Lung (tissue), 11 donors: ENCODE measurements at regions not wholly inside any gene's neighbourhood (a gene's known extent, or its start where the extent isn't known, plus 50 kb on each side); places are given as distances from the start of the nearest gene placed in this dataset.

Experiments used
- ATAC-seq: fragments of 200-7000 bp; cut with Tn5 transposase; one replicate; pipeline ENCODE4 v1.9.1; 2020; ENCODE audit warnings: moderate number of reproducible peaks; ENCODE audit not compliant: insufficient read depth, low FRiP score
- DNase-seq, 3 donors: peaks; one replicate each; pipeline ENCODE4 v3.0.0-alpha.2; 2013 to 2017
- H3K27ac ChIP-seq, 2 donors: one replicate each; pipeline ENCODE4 v1.5.1; 2013; ENCODE audit warnings: mild to moderate bottlenecking in 2 of 2, moderate library complexity in 2 of 2, control low read depth in 1 of 2, inconsistent platforms in 1 of 2, low read depth in 1 of 2, low read length in 1 of 2
- H3K27me3 ChIP-seq, 3 donors: one replicate each; pipeline ENCODE4 v1.5.1; 2013; ENCODE audit warnings: low read length in 2 of 3; ENCODE audit not compliant: control insufficient read depth in 3 of 3, insufficient read depth in 3 of 3
- H3K36me3 ChIP-seq, 4 donors: one replicate each; pipeline ENCODE4 v1.5.1; 2013; ENCODE audit warnings: low read length in 4 of 4, mild to moderate bottlenecking in 1 of 4, moderate library complexity in 1 of 4; ENCODE audit not compliant: control insufficient read depth in 4 of 4, insufficient read depth in 4 of 4
- H3K4me1 ChIP-seq, 5 donors: one replicate each; pipeline ENCODE4 v1.5.1; 2013; ENCODE audit warnings: low read length in 5 of 5, mild to moderate bottlenecking in 2 of 5, moderate library complexity in 1 of 5; ENCODE audit not compliant: control insufficient read depth in 5 of 5, insufficient read depth in 5 of 5
- H3K4me3 ChIP-seq: one replicate; pipeline ENCODE4 v1.5.1; 2013; ENCODE audit warnings: mild to moderate bottlenecking, control low read depth, moderate library complexity
- H3K9ac ChIP-seq, 2 donors: one replicate each; pipeline ENCODE4 v1.5.1; 2013; ENCODE audit warnings: low read length in 2 of 2, control low read depth in 1 of 2; ENCODE audit not compliant: insufficient read depth in 1 of 2
- H3K9me3 ChIP-seq, 4 donors: one replicate each; pipeline ENCODE4 v1.5.1; 2013; ENCODE audit warnings: low read length in 3 of 4, mild to moderate bottlenecking in 1 of 4, moderate library complexity in 1 of 4; ENCODE audit not compliant: control insufficient read depth in 4 of 4, insufficient read depth in 3 of 4
- WGBS, 2 donors: extraction: QIAGEN DNeasy Blood & Tissue Kit; methylation state at CpG; one replicate each; pipeline ENCODE4 v1.1.7; 2013; 5-methylcytosine and 5-hydroxymethylcytosine counted together
- TF ChIP-seq, protein P1 (sequence below): IDR thresholded peaks from 2 replicates; pipeline ENCODE4 v1.5.1; 2012; ENCODE audit warnings: mild to moderate bottlenecking; ENCODE audit errors: control extremely low read depth, extremely low read depth
- donor health status: control.
- donor health status: control.
- donor health status: Bipolar disorder and iron deficiency.
- donor health status: healthy.
- donor health status: DM: yes; HTN: yes; CAD: no.

DNA sequence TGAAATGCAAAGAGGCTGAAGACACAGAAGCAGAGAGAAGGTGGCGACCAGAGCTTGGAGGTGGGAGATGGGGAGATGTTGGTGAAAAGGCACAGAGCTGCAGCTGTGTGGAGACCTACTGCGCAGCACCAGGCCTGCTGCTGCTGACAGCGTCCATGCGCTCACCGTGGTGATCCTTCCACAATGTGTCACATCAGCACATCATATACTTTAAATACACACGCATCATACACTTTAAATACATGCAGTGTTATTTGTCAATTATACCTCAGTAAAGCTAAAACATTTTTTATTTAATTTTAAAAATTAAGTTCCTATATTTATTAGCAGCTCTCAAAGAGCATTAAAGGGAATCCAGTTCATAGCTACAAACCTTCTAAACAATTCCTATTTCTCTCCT lies 200.9 kb downstream of the TTLL2 start:
- peaks cover 0 to 5% (median 0%) of the 10 kb centered on the region in 3 donors for H3K27me3 ChIP-seq
- no peaks in the 10 kb centered on the region for H3K9me3 ChIP-seq
- H3K4me1 ChIP-seq: peaks cover 0 to 9% (median 0%) of the 10 kb centered on the region in 5 donors
- TF ChIP-seq, protein P1, sequence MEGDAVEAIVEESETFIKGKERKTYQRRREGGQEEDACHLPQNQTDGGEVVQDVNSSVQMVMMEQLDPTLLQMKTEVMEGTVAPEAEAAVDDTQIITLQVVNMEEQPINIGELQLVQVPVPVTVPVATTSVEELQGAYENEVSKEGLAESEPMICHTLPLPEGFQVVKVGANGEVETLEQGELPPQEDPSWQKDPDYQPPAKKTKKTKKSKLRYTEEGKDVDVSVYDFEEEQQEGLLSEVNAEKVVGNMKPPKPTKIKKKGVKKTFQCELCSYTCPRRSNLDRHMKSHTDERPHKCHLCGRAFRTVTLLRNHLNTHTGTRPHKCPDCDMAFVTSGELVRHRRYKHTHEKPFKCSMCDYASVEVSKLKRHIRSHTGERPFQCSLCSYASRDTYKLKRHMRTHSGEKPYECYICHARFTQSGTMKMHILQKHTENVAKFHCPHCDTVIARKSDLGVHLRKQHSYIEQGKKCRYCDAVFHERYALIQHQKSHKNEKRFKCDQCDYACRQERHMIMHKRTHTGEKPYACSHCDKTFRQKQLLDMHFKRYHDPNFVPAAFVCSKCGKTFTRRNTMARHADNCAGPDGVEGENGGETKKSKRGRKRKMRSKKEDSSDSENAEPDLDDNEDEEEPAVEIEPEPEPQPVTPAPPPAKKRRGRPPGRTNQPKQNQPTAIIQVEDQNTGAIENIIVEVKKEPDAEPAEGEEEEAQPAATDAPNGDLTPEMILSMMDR: no peak
- WGBS, 2 donors: 94 to 97% methylated on average over 6 of the region's 6 CpGs
- H3K4me3 ChIP-seq: no peak overlapping the region
- no peaks in the 10 kb centered on the region for H3K36me3 ChIP-seq
- no peak overlapping the region for H3K27ac ChIP-seq
- ATAC-seq: no peak
- no peak for DNase-seq
- H3K9ac ChIP-seq: no peak overlapping the region

DNA sequence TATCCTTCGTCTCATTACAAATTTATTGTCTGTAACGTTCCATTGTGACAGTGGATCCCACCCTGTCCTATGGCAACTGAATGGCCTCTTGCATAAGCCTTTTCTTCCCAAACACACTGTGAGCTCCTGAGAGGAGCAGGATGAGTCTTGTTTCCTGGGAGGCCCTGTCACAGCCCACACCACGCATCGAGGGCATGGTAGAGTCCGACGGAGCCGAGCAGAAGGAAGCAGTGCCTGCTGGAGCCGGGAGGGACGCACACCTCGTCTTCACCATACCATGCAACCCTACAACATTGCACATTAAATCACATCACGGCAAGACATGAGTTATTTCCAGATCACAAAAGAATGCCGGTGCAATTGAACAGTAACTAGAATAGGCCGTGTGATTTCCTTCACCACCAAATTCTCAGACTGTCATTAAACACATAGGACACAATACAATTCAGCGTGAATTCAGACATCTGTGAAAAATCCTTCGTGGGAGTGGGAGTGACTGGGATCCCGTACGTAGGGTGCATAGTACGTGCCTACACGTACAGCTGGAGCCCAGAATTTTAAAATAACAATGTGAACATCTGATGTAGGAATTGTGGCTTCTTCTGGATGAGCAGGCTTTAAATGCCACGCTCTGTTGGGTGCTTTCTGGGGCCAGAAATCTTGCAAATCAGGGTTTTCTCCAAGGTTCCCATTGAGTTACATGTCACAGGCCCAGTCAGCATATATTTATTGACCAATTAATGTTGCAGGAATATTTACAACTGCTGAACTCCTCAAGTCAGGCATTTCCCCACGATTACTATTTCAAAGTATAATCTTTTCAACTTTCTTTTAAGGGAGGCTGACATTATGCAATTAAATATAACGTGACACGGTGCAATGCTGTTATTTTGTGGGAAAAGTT lies 201.8 kb downstream of the TTLL2 start:
- 85 to 92% methylated on average over 23 of the region's 23 CpGs for WGBS, 2 donors
- ATAC-seq: no peak
- no peak overlapping the region for H3K4me3 ChIP-seq
- H3K36me3 ChIP-seq: no peaks in the 10 kb centered on the region
- peaks cover 0 to 5% (median 0%) of the 10 kb centered on the region in 3 donors for H3K27me3 ChIP-seq
- H3K4me1 ChIP-seq: peaks cover 0 to 10% (median 0%) of the 10 kb centered on the region in 5 donors
- no peak overlapping the region for H3K27ac ChIP-seq
- H3K9me3 ChIP-seq: peaks cover 0 to 2% (median 0%) of the 10 kb centered on the region in 4 donors
- no peak overlapping the region for H3K9ac ChIP-seq
- no peak for DNase-seq
- TF ChIP-seq, protein P1: no peak

GRCh38 chr6:167528239-167528638 lies 203.4 kb downstream of the TTLL2 start:
- ATAC-seq: no peak
- Histone ChIP-seq H3K27me3 (peaks cover 0 to 2% (median 0%) of the 10 kb centered on the region in 3 donors), H3K9ac (no peak overlapping the region), H3K27ac (no peak overlapping the region), H3K36me3 (no peaks in the 10 kb centered on the region), H3K4me1 (peaks cover 0 to 10% (median 0%) of the 10 kb centered on the region in 5 donors), H3K9me3 (peaks cover 0 to 4% (median 0%) of the 10 kb centered on the region in 4 donors), H3K4me3 (no peak overlapping the region)
- TF ChIP-seq, protein P1: no peak
- no peak for DNase-seq
- WGBS, 2 donors: 81 to 84% methylated on average over 2 of the region's 2 CpGs
